GM23248 (cell line): ENCODE measurements at regions not wholly inside any gene's neighbourhood (a gene's known extent, or its start where the extent isn't known, plus 50 kb on each side); places are given as distances from the start of the nearest gene placed in this dataset.

Experiments
- EZH2 ChIP-seq: fragments of 200-600 bp; sonication (generic); IDR thresholded peaks from 2 replicates; pipeline ENCODE4 v1.6.1; 2018; ENCODE audit warnings: antibody characterized with exemption, mild to moderate bottlenecking; ENCODE audit not compliant: insufficient read depth, poor library complexity, severe bottlenecking
- EZH2phosphoT487 ChIP-seq: fragments of 200-600 bp; sonication (generic); IDR thresholded peaks from 2 replicates; pipeline ENCODE4 v1.6.1; 2018; ENCODE audit warnings: antibody characterized with exemption, moderate library complexity, mild to moderate bottlenecking, low read depth; ENCODE audit not compliant: insufficient read depth

DNA sequence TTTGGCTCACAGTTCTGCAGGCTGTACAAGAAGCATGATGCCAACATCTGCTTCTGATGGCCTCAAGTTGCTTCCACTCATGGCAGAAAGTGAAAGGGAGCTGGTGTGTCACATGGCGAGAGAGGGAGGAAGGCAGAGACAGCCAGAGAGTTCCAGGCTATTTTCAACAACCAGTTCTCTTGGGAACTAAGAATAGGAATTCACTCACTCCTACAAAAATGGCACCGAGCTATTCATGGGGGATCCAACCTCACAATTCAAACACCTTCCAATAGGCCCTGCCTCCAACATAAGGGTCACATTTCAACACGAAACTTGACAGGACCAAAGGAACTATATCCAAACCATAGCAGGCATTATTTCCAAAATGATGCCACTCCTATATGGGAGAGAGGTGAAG, 299.5 kb upstream of the TGFBR2 start:
- TF ChIP-seq EZH2: no peak
- TF ChIP-seq EZH2phosphoT487: no peak
